Retina (tissue), 1 donor: ENCODE measurements at regions not wholly inside any gene's neighbourhood (a gene's known extent, or its start where the extent isn't known, plus 50 kb on each side); places are given as distances from the start of the nearest gene placed in this dataset.

Experiments used
- DNase-seq: peaks from one replicate; pipeline ENCODE4 v3.0.0-alpha.2; 2016

DNA sequence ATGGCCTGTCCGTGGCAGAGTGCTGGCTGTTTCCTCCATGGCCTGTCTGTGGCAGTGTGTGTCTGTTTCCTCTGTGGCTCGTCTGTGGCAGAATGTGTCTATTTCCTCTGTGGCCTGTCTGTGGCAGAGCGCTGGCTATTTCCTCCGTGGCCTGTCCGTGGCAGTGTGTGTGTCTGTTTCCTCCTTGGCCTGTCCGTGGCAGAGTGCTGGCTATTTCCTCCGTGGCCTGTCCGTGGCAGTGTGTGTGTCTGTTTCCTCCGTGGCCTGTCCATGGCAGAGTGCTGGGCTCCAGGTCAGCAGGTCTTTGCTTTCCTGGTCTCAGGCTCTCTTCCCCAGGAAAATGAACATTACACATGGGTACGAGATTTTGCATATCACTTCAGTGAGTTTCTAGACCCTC lies 138.4 kb upstream of the IPO9 start:
- no peak for DNase-seq

- no peak for DNase-seq
Observed at GRCh38 chr1:201691716-201692554, 137.0 kb upstream of the IPO9 start.

- peak; percentile 37 for DNase-seq
Observed at GRCh38 chr1:201692555-201693394, 136.2 kb upstream of the IPO9 start.

DNA sequence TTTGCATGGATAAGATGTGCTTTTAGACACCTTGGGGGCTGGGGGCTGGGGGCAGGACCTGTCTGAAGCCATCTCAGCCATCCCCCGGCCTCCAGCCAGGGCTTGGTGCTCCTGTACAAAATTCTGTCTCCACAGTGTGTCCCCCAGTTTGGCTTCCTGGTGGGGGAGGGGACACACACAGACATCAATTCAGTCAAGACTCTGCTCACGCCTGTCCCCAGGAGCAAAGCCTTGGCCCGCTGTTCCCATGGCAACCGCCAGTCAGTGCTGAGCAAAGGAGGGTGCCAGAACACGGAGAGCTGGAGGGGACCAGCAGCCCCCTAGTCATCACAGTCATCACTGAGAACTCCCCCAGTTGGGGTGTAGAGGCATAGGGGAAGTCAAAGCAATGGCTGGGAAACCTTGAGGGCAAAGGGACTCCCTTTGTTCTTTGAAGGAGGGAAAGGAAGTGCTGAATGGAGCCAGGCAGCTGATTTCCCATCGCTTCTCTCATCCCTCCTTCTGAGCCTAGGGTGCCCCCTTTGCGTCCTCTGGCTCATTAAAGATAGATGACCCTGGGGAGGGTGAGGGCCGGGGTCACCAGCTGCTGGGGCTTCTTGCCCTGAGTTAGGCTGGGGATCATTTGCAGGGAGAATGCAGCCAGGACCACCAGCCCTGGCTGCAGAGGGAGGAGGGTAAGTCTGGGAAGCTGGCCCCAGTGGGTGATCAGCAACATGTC lies 134.9 kb upstream of the IPO9 start:
- peak; percentile 87 for DNase-seq

DNA sequence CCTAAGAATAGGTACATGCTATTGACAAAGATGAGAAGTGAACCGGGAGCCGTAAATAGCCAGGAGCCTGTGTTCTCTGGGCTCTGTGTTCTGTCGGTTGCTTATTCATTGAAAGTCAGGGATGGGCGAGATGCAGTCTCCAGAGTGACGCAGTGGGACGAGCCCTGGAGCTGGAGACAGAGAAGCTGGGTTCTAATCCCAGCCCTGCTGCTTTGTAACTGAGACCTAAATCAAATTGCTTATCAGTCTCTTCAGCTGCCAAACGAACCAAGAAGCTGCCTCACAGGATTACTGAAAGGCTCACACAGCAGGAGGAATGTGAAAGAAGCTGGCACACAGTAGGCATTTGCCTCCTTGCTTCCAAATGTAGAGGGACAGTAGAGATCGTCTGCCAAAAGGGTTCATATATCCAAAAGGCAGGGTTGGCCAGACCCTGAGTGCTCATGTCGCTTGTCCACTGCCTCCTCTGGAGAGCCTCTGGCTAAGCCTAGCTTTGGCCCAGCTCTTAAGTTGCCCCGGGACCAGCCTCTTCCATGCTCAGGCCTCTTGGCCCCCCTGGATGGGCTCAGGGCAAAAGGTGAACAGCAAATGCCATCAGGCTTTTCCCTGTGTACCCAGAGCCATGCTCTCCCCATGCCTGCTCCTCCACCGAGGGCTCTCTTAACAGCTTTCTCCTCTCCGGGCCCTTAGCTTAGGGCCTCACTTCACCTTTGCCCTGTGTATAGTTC lies 134.2 kb upstream of the IPO9 start:
- DNase-seq, result no peak

- DNase-seq, result no peak
Observed at GRCh38 chr1:201695607-201696006, 133.3 kb upstream of the IPO9 start.

GRCh38 chr1:201696217-201696761 lies 132.7 kb upstream of the IPO9 start:
- DNase-seq, result no peak

DNA sequence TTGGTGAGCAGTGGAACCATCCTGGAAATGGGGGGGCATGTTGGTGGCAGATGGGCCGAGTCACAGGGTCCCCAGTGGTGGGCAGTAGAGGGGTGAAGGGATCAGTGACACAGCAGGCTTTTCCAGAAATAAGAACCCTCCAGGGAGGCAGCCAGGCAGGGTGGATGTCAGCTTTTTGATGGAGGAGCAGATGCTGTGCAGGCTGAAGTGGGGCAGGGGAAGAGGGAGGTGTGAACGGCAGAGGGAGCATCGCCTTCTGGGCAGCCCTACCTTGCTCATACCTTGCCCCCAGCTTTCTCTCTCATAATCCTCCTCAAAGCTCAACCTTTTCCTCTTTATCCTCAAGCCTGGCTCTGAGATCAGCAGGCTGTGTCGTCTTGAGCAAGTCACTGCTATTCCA lies 131.8 kb upstream of the IPO9 start:
- DNase-seq, result no peak

- no peak for DNase-seq
Observed at GRCh38 chr1:201701831-201702230, 127.1 kb upstream of the IPO9 start.

DNA sequence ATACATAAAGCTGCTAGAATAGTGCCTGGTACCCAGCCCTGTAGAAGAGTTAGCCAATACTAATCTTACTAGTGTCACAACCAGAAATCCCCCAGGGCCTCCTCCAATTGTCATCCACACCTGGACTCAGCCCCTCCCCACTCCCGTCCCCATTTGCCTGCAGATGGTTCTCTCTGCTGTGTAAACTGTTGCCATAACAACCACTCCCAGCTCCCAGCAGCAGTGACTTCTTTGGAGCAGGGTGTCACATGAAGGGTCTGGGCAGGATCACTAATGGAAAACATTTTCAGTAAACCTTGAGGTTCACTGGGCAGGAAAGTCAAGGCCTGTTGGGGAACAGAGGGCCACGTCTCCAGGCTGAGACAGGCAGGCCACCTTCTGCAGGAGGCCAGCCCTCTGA lies 126.0 kb upstream of the IPO9 start:
- peak; percentile 67 for DNase-seq

DNA sequence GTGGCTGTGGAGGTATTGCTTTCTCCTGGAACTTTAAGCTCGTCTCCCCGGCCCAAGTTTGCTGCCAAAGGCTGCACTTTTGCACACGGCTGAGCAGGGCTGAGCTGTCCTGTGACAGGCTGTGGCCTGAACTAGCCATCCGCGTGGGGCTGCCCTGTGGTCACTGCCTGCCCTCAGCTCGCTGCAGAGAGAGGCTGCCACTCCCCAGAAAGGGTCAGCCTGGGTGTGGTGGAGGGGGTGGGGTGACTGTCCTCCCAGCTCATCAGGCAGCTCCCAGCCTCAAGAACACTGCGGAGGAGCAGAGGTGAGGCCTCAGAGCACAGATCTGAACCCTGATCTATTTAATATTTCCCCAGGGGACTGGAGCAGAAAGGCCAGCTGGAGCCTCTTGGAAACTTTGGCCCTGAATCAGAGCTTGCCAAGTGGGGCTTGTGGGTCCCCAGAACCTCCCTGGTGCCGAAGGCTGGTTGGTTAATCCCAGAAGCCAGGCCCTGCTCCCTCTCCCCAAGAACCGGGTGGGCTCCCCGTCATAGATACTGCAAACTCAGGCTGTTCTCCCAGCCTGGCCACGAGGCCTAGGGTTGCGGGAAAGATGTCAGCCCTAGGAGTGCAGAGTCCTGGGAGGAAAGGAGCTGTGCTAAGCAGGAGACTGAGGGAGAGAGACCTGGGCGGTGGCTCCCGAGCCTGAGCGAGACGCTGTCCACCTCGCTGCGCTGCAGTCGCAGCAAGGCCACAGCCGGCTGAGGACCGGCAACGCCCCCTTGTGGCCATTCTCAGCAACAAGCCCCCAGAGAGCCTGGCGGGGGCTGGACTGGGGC lies 125.1 kb upstream of the IPO9 start:
- DNase-seq, result peak; percentile 93

- DNase-seq, result no peak
Observed at GRCh38 chr1:201704439-201704792, 124.5 kb upstream of the IPO9 start.

DNA sequence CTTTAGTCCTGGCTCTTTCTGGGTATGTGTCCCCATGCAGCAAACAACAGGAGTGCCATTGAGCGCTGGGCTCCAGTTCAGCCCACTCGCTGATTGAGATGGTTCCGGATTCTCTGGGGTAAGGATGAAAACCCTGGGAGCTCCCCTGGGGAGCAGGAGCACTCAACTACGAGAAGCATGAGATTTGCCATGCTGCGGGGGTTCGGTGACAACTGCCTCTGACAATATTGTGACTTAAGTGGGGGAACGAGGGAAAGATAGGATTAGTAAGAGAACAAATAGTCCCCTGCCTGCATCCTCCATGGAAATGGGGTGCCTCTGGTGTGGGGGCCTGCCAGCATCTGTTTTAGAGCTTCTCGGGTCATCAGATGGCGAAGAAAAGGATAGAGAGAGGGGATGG lies 123.6 kb upstream of the IPO9 start:
- no peak for DNase-seq

DNA sequence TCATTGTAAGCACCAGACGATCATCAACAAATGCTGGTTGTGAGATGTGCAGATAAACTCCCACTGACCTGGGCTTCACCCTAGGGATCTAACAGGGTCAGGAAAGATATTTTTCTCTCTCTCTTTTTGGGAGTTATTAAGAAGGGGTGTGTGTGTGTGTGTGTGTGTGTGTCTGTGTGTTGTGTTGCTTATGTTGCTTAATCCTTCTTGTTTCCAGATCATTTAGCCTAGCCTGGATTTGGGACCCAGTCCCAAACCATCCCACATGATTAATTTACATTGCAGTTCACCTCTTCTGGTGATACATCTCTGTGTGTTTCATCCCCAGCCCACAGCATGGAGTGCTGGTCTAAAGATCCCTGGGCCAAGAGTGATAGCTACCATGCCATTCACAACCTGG lies 122.8 kb upstream of the IPO9 start:
- no peak for DNase-seq

DNA sequence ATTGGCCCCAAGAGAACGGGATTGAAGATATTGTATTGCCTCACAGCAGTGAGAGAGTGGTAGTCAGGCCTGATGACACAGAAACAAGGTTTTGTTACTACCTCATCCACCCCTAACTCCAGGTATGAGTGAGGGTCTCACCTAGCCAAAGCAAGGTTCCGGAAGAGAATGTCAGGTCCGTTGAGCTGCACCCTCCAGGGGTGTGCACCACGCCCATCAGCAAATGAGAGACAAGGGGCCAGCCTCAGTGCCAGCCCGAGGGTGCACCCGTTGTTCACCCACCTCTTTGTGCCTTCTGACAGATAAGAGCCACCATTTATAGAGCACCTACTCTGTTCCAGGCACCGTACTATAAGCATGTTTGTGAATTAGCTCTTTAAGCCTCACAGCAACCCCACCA lies 121.9 kb upstream of the IPO9 start:
- DNase-seq, result no peak

DNA sequence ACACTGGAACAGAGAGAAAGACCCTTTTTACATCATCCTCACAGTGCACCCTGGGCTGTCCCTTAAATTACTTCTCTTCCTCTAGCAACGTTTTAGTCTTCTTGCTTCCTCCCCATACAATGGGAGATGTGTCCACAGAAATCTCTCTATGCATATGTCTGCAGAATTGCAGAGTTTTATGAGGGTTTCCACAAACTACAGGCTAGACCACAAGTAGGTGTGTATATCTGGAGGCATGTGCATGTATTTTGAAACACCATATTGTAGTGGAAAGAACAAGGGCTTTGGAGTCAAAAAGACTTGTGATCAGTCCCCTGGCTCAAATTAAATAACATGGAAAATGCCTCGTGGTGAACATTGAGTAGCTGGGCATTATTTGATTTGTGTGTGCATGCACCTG lies 121.3 kb upstream of the IPO9 start:
- DNase-seq, result no peak

- no peak for DNase-seq
Observed at GRCh38 chr1:201708085-201708512, 120.9 kb upstream of the IPO9 start.

DNA sequence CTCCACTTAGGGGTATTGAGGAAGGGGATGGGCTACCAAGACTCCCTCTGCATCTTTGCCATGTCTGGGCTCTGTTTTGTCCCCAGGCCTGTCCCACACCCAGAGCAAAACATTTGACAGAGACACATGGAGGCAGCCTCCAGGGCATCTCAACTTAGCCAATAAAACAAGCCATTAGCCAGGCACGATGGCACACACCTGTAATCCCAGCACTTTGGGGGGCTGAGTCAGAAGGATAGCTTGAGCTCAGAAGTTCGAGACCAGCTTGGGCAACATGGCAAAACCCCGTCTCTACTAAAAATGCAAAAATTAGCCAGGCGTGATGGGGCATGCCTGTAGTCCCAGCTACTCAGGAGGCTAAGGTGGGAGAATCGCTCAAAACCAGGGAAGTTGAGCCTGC lies 120.3 kb upstream of the IPO9 start:
- no peak for DNase-seq

- peak; percentile 70 for DNase-seq
Observed at GRCh38 chr1:201709564-201710295, 119.2 kb upstream of the IPO9 start.

DNA sequence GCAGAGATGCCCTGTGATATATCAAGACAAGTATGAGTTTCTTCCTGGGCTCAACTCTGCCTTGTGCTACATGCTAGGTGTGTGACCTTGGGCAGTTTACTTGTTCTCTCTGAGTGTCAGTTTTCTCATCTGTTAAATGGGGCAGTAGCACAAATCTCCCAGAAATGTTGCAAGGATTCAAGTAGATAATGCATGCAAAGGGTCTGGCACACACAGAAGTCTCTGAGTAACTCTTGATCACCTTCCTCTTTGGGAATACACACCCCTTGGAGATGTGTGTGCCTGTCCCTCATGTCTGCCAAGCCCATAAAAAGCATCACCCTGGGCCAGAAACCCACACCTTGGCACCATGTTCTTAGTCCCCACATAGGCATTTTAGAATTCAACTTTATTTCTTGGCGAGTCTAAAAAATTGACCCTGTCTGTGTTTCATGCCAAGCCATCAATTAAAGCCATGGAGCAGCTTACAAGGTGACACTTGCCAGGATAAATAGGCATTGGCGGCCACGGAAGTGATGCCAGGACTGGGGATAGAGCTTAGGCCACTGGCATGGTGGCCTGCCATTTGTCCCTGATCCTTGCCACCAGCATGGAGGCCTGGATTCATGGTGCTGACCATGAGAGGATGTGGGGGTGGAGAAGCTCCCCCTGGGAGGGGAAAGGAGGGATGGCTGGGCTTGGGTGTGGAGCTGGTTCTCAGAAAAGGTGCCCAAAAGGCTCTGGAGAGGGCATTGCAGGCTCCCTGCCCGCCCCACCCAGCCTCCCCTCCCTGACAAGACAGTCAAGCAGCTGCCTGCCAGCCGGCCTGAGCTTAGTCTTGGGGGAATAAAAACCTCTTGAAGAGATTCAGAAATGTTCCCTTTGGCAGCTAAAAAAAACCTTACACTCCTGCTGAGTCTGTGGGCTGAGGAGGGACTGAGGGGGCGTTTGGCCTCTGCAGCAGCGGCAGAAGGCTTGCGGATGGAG lies 118.0 kb upstream of the IPO9 start:
- no peak for DNase-seq
